A673 (cell line): ENCODE measurements at regions not wholly inside any gene's neighbourhood (a gene's known extent, or its start where the extent isn't known, plus 50 kb on each side); places are given as distances from the start of the nearest gene placed in this dataset.

Source experiments
- EZH2 ChIP-seq: fragments of 200-600 bp; sonication (generic); IDR thresholded peaks from 2 replicates; pipeline ENCODE4 v1.6.1; 2017; ENCODE audit warnings: borderline replicate concordance, low read depth, mild to moderate bottlenecking, mixed read lengths, antibody characterized with exemption, low read length; ENCODE audit not compliant: poor library complexity, severe bottlenecking
- TF ChIP-seq, protein P1 (sequence below): fragments of 300-800, 200-600 bp; sonication (generic); conservative IDR thresholded peaks from 2 replicates; pipeline ENCODE4 v1.5.1; 2017; ENCODE audit warnings: low read depth, mild to moderate bottlenecking, antibody characterized with exemption, low read length, moderate library complexity, mixed read lengths

DNA sequence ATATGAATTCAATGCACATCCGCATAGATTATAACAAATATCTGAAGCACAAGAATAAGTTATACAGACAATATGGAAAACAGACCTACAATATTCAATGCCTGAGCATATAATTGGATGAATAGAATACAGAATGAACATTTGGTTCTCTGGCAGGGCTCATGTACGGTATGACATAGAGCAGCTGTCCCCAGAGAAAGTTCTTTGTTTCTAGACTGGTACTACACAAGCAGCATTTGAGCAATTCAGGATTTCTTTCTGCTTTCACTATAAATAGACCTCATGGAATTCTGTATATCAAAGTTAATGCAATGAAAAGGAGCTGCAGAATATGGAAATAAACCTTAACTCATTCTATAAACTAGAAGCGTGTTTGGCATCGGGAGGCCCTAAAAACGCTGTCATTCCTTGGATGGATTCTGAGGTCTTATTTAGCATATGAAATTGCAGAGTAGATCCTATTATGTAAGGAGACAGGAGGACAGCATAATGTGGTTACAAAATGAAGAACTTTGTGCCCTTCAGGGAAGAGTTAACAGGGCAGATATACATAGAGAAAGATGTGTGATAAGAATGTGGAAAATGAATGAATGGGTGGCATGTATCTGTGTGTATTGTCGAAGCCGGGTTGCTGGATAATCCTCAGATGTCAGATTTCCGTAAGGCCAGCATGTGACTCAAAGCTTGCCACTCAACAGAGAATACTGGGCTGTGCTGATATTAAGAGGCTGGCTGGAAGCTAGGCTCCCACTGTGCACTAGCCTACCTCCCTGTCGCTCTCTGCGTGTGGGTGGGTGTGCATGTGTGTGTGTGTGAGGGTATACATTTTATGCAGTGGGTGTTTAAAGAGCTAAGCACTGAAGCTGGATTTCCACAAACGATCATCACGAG, 103.3 kb upstream of the SLC4A4 start:
- TF ChIP-seq, protein P1, sequence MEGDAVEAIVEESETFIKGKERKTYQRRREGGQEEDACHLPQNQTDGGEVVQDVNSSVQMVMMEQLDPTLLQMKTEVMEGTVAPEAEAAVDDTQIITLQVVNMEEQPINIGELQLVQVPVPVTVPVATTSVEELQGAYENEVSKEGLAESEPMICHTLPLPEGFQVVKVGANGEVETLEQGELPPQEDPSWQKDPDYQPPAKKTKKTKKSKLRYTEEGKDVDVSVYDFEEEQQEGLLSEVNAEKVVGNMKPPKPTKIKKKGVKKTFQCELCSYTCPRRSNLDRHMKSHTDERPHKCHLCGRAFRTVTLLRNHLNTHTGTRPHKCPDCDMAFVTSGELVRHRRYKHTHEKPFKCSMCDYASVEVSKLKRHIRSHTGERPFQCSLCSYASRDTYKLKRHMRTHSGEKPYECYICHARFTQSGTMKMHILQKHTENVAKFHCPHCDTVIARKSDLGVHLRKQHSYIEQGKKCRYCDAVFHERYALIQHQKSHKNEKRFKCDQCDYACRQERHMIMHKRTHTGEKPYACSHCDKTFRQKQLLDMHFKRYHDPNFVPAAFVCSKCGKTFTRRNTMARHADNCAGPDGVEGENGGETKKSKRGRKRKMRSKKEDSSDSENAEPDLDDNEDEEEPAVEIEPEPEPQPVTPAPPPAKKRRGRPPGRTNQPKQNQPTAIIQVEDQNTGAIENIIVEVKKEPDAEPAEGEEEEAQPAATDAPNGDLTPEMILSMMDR: no peak
- TF ChIP-seq EZH2: no peak
